Vagina (tissue), 2 donors: ENCODE measurements at regions not wholly inside any gene's neighbourhood (a gene's known extent, or its start where the extent isn't known, plus 50 kb on each side); places are given as distances from the start of the nearest gene placed in this dataset.

Source experiments
- CTCF ChIP-seq, 3 experiments: fragments of 450-650 bp in 2 of 3; fragments of 200-600 bp in 1 of 3; sonication (generic) in 1 of 3; IDR thresholded peaks; one replicate each; pipeline ENCODE4 v1.5.1; 2017 to 2019; ENCODE audit warnings: antibody characterized with exemption in 3 of 3, mild to moderate bottlenecking in 2 of 3, moderate library complexity in 2 of 3
- POLR2A ChIP-seq, 2 donors: fragments of 450-650 bp; IDR thresholded peaks; one replicate each; pipeline ENCODE4 v1.6.1; 2017; ENCODE audit warnings: antibody characterized with exemption in 2 of 2, mild to moderate bottlenecking in 2 of 2, moderate library complexity in 2 of 2

- no peak for TF ChIP-seq CTCF (IDR thresholded peaks at IDR 0.05)
- no peak for TF ChIP-seq POLR2A (IDR thresholded peaks at IDR 0.05)
Observed at GRCh38 chrX:22803353-22803752, 196.4 kb upstream of the DDX53 start.
